ENCODE measurements at regions not wholly inside any gene's neighbourhood (a gene's known extent, or its start where the extent isn't known, plus 50 kb on each side); places are given as distances from the start of the nearest gene placed in this dataset.
A peak's percentile ranks its signal among the peaks of the same experiment; 100 is the strongest.

DNA sequence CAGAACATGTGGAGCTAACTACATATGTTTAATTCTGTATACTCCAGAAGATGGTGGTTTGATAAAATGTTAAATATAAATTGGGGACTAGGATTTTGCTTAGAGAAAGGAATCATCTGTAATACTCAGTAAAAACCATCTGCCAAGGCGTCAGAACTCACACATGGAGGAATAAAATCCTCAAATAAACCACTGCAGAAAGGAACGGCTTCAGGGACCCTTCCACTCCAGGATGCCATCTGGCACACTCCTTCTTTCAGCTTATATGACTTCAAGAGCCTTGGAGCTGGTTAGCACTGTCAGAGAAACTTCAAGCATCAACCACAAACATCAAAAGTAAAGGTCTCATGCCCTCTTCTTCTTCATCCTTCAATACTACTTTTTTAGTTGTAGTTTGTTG, 360.6 kb downstream of the PLK2 start:
- DNase-seq: no peak

DNA sequence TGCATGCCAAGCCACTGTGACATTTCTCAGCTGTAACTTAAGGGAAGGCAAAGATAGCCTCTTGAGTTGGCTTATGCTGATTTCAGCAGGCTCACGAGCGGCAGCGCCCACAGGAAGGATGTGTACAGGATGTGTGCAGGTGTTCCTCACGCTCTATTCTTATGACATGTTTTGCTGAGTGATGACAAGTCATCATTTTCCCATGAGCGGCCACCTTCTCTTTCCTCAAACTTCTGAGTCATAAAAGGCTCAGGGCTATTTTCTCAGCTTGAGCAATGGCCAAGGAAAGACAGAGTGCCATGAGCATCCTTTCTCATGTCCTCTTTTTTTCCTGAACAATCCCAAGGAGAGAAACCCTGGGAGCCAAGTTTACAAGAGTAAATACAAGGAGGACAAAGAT, 365.9 kb downstream of the PLK2 start:
- peak in 1 of 5 experiments; percentile 81 for DNase-seq

DNA sequence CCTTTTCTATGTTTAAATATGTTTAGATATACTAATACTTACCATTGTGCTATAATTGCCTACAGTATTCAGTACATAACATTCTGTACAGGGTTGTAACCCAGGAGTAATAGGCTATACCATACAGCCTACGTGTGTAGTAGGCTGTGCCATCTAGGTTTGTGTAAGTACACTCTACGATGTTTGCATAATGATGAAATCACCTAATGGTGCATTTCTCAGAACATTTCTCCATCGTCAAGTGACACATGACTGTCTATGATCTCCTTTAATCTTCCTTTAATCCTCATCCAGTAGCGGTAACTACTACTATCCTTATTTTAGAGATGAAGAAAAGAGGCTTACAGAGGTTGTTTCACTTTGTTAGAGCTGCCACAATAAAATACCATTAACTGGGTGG, 369.2 kb downstream of the PLK2 start:
- DNase-seq: no peak

DNA sequence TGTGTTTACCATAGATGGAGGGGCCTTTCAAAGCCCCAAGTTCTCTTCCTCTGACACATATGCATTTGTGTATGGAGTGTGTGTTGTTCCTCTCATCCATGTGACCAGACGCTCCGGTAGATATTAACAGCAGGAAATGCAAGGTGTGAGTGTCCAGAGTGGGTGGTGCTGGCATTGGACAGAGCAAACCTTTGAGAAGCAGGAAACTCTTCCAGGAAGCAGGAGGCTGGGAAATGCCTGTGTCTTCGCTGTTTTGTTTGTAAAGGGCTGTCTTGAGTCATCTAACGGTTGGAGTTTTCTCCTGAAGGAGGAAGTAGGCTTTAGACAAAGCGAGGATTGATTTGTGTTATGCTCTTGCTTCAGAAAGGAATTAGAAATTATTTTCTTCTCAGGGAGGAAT, 370.9 kb downstream of the PLK2 start:
- DNase-seq: no peak

DNA sequence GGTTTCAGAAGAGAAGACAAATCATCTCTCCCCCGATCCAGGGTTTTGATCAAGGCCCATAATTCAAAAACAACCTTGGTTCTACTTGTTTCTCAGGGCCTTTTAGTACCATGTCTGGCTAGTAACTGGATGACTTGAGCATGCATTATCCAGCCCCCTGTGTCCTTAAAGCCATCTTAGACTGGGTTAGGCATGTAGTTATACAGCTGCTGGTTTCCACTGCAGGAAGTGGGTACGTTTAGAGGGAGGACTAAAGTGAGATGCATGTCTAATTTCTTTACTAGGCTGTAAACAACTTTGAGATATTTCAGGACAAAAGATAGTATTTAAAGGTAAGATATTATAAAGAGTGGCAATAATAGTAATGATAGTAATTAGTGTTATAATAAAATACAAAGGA, 372.0 kb downstream of the PLK2 start:
- DNase-seq: peak in 1 of 5 experiments; percentile 43

DNA sequence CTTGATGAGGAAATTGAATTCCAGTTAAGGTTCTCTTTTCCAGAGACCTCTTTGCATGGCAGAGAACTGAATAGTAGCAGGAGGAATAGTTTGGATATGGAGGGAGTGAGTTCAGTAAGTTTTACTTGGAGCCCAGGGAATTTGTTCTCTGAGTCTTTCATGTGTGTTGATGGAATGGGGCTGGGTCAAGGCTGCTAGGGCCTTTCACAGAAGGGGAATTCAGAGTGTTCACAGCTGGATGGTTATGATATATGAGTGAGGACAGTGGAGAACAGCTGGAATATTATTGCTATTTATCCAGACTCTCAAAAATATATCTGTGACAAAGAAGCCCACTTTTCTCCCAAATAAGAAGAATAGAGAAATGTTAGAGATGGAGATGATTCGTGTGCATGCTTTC, 372.8 kb downstream of the PLK2 start:
- no peak for DNase-seq

DNA sequence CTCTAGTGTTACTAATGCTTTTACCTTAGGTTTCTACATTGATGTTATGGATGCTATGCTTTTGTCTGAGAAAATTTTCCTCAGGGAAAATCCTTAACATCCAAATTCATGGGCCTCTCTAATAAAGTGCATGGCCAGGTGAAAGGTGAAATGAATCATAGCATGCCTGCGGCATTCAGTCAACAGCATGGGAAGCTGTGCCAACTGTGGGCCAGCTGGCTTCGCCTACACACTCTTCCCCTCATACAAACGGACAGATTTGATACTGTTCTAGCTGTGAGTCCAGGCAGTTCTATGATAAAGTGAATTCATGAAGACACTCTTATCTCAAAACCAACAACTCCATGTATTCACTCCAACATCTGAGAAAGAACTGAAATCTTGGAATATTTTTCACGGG, 374.1 kb downstream of the PLK2 start:
- no peak for DNase-seq

DNA sequence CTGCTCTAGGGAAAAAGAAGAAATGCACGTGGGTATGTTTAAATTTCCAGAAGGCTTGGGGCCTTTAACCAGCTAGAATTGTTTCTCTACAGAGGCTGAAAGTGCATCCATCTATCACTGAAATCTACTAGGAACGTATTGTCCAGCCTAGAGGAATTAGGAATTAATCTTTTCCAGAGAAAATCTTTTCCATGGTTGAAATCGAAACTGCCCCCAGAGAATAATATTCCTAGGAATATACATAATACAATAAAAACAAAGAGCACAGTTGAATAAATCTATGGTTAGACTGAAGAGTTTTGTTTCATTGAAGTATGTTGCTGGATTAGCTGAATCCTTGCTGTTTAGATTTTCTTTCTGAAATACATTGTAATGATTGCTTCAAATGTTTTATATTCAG, 378.5 kb downstream of the PLK2 start:
- no peak for DNase-seq

DNA sequence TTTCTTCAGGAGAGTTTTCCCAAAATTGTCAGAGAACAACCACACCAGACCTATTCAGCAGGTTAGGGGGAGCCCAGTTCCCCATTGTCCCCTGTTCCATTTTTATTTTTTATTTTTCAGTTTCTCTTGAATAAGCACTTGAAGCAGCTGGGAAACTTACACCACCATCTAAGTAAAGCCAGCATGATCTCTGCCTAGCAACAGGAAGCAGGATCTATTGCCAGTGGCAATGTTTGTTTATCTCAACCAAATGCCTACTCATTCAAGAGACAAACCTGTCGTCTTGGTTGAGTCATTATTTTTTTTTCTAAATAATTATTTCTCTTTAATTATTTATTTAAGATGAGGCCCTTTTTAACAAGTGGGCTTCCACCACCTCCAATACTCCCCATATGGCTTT, 379.3 kb downstream of the PLK2 start:
- DNase-seq: no peak

DNA sequence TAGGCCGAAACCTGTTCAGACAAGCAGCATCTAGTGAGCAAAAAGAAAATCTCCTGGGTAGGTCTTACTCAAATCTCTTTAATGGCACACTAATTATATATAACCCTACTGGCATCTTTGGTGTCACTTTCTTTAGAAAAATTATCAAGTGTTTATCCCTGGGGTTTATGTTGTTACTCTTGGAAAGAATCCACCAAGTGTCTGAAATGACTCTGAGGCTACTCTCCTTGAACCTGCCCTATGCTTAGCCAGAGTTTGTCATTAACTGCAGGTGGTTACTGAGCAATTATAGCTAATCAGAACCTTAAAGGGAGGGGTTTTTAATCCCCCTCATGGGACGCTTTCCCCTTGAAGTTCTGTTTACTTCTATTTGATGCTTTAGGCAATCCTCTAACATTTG, 381.9 kb downstream of the PLK2 start:
- no peak for DNase-seq

DNA sequence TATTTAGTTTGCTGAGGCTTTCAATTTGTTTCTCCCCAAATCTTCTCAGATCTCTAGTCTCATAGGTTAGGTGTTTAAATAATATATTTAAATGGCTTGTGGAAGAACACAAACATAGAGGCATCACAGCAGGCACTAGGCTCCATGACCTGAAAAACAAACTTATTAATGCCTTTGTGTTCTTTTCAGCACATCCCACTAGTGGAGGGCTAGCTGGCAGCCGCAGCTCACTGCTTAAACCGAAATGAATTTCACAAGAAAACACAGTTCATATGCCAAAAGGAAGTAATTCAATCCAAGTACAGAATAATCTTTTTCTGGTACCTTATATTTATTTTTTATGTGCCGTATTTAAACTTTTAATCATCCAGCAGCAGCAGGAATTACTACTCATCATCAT, 382.5 kb downstream of the PLK2 start:
- no peak for DNase-seq

DNA sequence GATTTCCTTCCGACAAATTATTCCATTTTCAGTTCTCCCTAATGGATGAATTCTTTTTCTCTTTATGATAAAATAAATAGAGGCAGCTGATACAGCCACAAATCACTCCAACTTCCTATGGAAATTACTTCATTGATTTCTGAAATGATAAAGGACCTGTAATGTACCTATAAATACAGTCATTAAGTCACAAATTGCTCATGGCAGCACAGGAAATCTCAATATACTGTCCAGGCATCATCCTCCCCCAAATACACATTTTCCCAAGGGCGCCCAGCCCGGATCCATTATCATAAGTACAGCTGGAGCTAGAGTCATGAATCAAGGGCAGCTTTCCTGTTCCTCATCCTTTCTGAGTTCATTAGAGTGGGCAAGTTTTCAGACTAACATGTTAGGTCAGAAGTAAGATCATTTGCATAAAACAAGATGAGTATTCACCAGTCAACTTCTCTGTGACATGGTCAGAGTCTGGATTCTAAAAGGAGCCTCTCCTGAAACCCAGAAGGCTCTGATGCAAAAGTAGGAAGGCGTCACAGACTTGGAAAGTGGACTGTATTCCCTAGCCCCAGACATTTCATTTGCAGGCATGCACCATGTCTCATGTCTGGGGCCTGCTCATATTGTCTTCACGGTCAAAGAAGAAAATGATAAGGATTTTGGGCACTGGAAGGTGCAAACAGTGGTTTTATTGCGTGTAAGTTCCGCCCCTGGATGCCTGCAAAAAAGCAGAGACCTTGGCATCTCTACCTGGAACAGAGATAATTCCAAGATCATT, 383.2 kb downstream of the PLK2 start:
- DNase-seq: no peak

DNA sequence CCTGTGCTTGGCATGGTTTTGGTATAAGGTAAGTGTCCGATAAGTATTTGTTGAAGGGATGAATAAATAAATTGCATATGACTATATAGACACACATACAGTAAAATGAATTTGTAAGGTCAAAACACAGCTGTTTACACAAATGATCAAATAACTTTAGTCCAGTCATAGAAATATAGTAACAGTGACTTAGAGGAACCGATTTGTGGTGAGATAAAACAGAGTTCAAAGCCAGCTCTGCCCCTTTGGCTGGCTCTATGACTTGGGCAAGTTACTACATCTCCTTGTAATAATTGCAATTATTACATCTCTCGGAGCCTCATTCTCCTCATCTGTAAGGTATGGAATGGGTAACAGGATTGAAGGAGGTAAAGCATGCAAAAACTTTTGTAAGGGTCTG, 384.0 kb downstream of the PLK2 start:
- no peak for DNase-seq

DNA sequence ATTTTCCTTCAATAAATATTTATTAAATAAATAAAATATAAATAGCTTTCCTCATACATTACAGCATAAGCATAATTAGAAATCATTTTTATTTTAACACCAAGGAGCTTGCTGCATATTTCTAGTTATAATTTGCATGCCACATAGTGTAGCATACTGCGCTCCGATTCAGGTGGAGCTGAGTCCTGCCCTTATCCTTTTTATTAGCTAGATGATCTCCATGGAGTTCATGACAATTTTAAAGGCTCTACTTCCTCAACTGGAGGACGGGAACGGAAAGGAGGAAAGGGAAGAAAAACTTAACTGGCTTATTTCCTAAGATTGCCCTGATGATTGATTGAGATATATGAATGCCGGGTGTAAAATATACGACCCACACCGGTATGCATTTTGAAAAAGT, 385.2 kb downstream of the PLK2 start:
- no peak for DNase-seq

DNA sequence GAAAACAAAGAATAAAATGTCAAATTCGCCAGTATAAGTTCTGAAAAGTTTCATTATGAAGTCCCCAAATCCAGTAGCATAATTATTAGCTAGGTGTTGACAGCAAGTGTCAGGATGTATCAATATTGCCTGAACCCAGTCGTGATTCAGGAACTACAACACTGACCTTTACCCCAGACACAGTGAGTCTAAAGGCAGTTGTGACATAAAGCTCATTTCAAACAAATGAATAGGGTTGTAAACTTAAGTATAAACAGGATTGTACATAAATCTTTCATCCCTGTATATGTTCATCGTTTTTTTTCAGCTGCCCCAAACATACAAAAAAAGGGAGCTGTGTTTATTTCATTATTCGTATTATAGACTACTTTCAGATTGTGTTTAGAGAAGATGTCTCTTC, 385.7 kb downstream of the PLK2 start:
- no peak for DNase-seq

DNA sequence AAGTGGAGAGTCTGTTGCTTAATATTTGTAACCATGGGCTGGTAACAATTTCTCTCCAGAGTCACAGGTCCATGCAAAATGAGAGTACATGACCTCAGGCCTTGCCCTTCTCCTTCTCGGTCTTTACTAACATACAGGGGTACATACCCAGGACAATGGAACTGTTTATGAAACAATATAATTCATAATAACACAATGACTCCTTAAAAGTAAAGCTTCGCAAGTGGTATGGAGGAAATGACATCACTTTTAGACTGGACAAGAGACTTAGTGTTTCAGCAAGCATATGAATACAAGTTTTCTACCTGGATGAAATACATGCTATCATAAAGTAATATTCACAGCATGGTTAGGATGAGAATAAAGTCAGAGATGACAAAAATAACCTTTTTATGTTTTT, 386.6 kb downstream of the PLK2 start:
- no peak for DNase-seq

DNA sequence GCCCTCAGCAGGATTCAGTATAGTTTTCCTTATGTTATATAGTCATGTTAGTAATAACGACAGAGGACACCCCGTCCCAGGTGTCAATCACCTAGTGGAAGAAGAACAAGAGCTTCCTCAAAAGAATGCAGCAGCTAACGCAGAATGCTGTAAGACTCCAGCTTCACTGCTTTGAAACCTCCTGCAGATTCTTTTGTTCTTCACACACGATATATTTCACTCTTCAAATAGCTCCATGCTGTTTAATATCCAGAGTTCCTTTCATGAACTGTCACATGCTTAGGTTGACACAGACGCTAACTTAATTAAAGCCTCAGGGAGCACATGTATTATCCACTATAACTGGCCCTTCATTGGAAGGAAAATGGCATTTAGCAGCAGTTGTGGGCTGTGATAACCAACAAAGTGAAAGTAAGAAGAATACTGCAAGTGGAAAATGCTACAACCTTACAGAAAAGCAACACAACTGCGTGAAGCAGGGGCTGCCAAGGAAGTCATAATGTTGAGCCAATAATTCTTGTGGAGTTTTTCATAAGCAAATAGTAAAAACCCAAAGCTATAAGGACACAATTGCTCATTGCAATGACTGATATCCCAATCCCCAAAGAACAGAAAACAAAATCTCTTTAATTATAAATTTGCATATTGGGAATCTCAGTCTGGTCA, 387.5 kb downstream of the PLK2 start:
- no peak for DNase-seq

DNA sequence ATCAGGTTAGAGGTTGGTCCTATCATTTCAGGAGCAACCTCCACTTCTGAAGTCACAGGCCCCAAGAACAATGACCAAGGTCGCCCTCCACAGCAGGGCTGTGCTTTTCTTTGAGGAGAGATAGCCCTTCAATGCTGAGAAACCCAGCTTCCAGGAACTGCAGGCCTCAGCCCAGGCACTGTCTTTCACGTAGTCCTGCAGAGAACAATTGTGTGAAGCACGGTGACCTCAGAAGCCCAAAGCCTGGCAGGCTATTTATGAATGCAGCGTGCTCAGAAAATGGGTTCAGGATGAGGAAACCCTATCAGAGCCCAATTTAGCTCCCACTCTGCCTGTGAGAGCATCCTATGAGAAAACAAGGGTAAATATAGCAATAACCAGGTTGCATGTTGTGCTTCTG, 388.3 kb downstream of the PLK2 start:
- no peak for DNase-seq

DNA sequence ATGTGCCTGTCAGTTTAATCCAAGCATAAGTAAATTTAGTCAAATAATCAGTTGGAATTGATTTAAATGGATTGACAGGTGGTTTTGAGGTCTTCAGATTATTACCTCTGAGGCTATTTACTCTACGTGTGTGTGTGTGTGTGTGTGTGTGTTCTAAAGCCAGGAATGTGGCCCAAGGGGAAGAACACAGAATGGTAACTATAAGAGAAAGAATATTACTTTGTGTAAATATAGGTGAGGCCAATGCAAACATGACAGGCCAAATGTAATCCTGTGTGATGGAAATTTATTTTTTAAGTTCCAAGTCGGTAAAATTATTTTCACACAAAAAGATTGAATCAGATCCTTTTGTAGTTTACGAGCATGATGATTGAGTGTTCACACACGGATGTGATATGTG, 390.0 kb downstream of the PLK2 start:
- DNase-seq: no peak

DNA sequence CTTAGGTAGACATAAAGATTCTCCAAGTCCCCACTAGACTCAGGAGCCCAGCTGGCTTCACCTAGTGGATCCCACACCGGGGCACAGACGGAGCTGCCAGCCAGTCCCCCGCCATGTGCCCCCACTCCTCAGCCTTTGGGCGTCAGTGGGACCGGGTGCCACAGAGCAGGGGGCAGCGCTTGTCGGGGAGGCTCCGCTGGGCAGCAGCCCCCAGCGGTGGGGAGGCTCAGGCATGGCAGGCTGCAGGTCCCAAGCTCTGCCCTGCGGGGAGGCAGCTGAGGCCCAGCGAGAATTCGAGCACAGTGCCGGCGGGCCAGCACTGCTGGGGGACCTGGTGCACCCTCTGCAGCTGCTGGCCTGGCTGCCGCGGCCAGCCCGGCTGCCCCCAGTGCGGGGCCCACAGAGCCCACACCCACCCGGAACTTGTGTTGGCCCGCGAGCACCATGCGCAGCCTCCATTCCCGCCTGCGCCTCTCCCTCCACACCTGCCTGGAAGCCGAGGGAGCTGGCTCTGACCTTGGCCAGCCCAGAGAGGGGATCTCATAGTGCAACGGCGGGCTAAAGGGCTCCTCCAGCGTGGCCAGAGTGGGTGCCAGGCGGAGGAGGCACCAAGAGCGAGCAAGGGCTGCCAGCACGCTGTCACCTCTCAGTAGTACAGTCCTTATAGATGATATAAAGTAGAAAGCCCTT, 390.7 kb downstream of the PLK2 start:
- no peak for DNase-seq

DNA sequence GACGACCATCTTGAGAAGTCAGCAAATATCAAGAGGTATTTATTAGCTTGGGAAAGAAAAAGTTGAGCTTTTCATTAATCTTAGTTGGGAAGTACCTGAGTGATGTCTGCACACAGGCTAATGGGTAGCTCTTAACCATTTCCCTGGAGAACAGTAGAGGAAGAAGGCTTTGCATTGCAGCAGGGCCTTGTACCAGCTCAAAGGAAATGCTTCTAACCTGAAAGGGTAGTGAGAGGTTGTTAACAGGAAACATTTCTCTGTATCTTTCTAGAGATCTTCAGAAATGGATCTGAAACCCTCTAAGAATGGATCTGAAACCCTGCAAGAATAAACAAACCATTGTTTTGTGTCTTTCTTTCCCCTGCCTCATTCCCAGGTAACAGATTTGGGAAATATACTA, 393.3 kb downstream of the PLK2 start:
- DNase-seq: peak in 1 of 5 experiments; percentile 4

DNA sequence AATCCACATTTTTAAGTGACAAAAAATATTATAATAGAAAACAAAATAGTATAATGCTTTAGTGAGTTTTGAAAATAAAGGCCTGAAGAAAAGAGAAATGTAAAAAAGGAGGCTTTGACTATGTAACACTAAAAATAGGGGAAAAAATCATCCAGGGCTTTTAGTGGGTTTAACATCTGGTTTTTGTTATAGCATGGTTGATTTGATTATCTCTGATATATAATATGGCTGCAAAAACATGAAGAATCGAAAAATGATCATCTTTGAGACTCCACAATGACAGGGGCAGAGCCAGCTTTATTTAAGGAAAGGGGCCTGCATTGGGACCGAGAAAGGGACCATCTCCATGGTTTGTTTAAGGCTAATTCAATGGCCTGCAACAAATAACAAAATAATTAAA, 393.8 kb downstream of the PLK2 start:
- DNase-seq: no peak

DNA sequence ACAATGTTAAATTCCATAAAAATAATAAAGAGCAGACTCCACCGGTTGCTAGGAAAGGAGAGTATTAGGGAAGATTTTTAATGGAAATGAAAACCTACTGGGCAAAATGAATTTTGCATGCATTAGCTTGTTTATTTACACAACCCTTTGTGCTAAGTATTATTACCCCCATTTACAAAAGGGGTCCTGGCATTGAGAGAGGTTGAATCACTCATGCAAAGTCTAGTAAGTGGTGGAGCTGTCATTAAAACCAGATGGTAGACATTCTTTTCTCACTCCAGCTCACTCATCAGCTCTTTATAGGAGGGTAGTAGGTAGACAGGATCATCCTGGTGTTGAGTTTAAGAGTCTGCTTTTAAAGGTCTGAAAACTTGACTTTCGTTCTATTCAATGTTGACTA, 395.1 kb downstream of the PLK2 start:
- no peak for DNase-seq

DNA sequence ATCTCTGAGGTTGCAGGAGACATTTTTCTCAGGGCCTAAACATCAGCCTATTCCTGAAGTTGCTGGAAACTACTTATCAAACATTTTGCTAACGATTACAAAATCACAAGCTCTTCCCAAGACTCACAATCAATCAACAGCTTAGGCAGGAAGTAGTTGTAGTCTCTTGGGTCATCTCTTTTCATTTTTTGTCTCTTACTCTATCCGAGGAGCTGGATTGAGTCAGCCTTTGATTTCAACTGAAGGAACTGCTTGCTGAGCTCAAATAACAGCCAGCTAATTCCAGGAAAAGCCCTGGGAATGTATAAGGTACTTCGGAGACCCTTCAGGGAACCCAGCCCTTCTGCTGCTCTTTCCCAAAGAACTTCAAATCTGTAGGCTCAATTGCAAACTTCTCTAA, 398.9 kb downstream of the PLK2 start:
- DNase-seq: no peak
